Cardiac fibroblast (primary cell): ENCODE measurements at regions not wholly inside any gene's neighbourhood (a gene's known extent, or its start where the extent isn't known, plus 50 kb on each side); places are given as distances from the start of the nearest gene placed in this dataset.
A peak's percentile ranks its signal among the peaks of the same experiment; 100 is the strongest.

Experiments used
- DNase-seq, 2 donors: peaks; one replicate each; pipeline versions ENCODE4 v3.0.0 to v3.0.0-alpha.2; 2010; ENCODE audit warnings: low read depth in 2 of 2
- H3K4me3 ChIP-seq, 2 donors: replicated peaks in 1 of 2; 1 replicate in 1 of 2; 2 replicates in 1 of 2; pipeline ENCODE4 v1.5.1; 2011; ENCODE audit warnings: low read depth in 2 of 2, low read length in 2 of 2, mild to moderate bottlenecking in 2 of 2, moderate library complexity in 1 of 2
- CTCF ChIP-seq: IDR thresholded peaks from one replicate; pipeline ENCODE4 v1.5.1; 2011; ENCODE audit warnings: low read depth, mild to moderate bottlenecking, low read length, inconsistent platforms

DNA sequence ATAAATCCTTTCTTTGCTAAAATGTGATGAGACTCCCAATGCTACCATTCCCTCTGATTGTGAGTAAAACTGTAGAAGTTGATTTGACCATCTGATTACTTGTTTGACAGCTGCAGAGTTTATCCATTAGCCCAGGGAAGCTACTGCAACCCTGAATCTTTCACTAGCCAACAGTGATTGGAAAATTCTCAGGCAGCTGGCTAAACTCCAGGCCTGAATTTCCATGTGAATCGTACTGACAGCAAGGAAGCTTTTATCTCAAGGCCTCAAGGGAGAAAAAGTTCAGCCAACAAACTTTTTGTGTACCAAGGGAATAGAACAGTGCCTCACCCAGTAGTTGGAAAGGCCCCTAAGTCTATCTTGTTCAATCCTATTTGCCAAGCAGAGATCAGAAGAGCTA, 246.7 kb upstream of the TRPM3 start:
- no peak overlapping the region for H3K4me3 ChIP-seq
- TF ChIP-seq CTCF = no peak
- peak in 1 of 2 donors; percentile 3 for DNase-seq

DNA sequence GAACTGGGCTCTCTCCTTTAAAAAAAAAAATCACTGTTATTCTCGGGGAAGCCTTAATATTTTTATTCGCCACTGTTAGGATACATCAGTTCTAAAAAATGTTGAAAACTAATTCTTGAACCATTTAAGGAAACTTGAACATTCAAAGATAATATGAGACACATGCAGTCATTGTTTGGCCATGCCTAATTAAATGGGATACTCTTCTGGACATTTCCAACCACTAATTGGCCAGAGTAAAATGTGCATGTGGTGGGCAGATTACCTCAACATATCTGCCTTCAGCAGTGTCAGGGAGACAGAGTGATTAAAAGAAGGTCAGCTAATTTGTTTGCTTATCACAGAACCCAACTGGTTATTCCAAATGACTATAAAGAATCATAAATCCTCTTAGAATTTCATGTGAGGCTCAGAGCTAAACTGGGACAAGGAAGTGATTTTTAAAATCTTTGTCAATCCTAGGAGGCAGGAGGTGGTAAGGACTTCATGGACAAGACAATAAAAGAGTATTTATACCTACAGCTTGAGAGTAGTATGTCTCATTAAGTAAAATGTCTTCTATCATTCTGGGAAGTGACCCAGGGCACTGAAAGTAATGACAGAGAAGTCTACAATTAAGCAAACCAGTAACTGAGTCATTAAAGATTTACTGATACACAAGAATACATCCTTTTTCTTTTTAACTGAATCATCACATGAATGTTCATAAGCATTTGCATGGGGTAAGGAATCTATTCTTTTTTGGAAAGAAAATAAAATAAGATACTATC, 242.9 kb upstream of the TRPM3 start:
- no peak for TF ChIP-seq CTCF
- no peak for DNase-seq
- H3K4me3 ChIP-seq = no peak overlapping the region

GRCh38 chr9:71363286-71363961, 242.0 kb upstream of the TRPM3 start:
- no peak overlapping the region for H3K4me3 ChIP-seq
- no peak for TF ChIP-seq CTCF
- DNase-seq = no peak

DNA sequence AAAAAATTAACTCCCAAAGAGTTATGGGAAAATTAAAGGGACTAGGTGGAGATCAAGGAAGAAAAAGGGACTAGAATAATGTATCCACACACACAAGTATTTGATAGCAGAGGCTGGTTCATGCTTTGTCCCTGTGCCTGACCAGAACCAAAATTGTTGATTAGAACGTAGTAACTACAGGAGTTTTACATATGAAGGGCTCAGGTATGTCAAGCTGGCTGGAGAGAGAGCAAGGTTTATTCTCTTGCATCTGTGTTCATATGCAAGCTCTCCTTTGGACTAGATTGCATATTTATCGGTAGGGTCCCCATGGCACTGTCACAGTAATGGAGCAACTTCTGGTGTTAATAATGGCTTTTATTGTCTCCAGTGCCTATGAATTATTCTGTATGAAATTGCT, 239.9 kb upstream of the TRPM3 start:
- no peak overlapping the region for H3K4me3 ChIP-seq
- TF ChIP-seq CTCF = no peak
- no peak for DNase-seq

DNA sequence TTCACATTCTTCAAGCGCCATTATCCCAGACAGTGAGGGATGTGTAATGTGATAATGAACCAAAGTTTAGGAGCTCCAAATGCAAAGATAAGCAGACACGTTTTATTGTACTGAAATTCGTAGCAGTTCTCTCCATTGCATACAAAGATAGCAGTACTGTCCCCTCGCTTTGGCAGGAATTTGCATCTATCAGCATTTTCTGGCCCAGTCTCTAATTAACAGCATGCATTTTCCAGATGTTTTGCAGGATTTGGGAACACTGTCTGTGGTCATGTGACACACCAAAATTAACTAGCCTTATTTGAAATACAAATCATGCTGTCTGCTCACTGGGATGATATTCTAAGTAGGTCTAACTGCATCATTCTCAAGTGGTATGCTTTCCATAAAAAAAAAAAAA, 235.9 kb upstream of the TRPM3 start:
- no peak for DNase-seq
- H3K4me3 ChIP-seq = no peak overlapping the region
- no peak for TF ChIP-seq CTCF

DNA sequence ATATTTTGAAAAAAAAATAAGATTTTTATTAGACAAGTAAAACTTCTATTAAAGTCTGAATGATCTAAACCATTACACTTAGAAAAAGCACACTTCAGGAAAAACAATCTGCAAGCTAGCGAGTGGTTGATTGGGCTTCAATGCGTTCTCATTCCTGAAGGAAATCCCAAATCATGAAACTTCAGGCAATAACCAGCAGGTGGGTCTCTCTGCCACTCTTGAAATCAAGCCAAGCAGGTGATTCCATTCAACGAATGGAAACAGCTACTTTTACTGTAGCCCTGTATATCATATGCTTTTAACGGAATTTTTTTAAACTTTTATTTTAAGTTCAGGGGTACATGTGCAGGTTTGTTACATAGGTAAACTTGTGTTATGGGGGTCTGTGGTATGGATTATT, 234.5 kb upstream of the TRPM3 start:
- no peak for TF ChIP-seq CTCF
- no peak for DNase-seq
- no peak overlapping the region for H3K4me3 ChIP-seq
